K562 (cell line): ENCODE measurements at regions not wholly inside any gene's neighbourhood (a gene's known extent, or its start where the extent isn't known, plus 50 kb on each side); places are given as distances from the start of the nearest gene placed in this dataset.

Source experiments
- ATAC-seq: fragments of 200-7000 bp; cut with Tn5 transposase; 3 replicates; pipeline ENCODE4 v1.9.1; 2020; ENCODE audit warnings: moderate library complexity
- BruUV-seq: library from RNA; stranded (reverse); fragments of 400-500 nt; replicated peaks from 2 replicates; lab custom pipeline; 2021; lab: Mats Ljungman, UMichigan
- CTCF ChIA-PET: fragments of 300-600 bp; formaldehyde crosslinking; extraction: SDS; loops from one replicate; lab custom pipeline; 2021; ENCODE audit warnings: low intra/inter-chr PET ratio; lab: Yijun Ruan, JAX
- POLR2A ChIA-PET: fragments of 300-600, 350-650 bp; sonication (Branson Sonifier 250); formaldehyde crosslinking; extraction: SDS; loops from one replicate; lab custom pipeline; 2021; ENCODE audit warnings: antibody characterized with exemption, inconsistent platforms; lab: Yijun Ruan, JAX
- DNase-seq, 4 experiments: peaks; one replicate each; pipeline versions ENCODE4 v3.0.0 to v3.0.0-alpha.2; 2011 to 2018; ENCODE audit warnings: low spot score in 3 of 4, mixed read lengths in 3 of 4; ENCODE audit errors: extremely low read depth in 1 of 4
- FAIRE-seq: peaks from 2 replicates; lab custom pipeline; 2011; peaks lifted over from hg19 to GRCh38; lab: Jason Lieb, UNC
- H2AFZ ChIP-seq: 2 replicates; pipeline ENCODE4 v1.6.0; 2011; ENCODE audit warnings: low read depth, low read length, control low read depth, inconsistent platforms
- H3K27ac ChIP-seq: fragments of 200-600 bp; 3 replicates; pipeline ENCODE4 v1.8.0; 2011; ENCODE audit warnings: low read depth, mild to moderate bottlenecking, control low read depth, inconsistent platforms, low read length, moderate library complexity, mixed read lengths; ENCODE audit errors: extremely low read depth
- H3K27me3 ChIP-seq, 2 experiments: fragments of 300-600 bp in 1 of 2; 2 replicates in 1 of 2; 3 replicates in 1 of 2; pipeline versions ENCODE4 v1.6.0 to v1.8.0; 2011; ENCODE audit warnings: inconsistent platforms in 2 of 2, low read length in 2 of 2, mild to moderate bottlenecking in 1 of 2, mixed read lengths in 1 of 2, moderate library complexity in 1 of 2; ENCODE audit not compliant: control insufficient read depth in 2 of 2, insufficient read depth in 2 of 2
- H3K36me3 ChIP-seq: fragments of 300-600 bp; 3 replicates; pipeline ENCODE4 v1.8.0; 2011; ENCODE audit warnings: mild to moderate bottlenecking, low read length, inconsistent platforms; ENCODE audit not compliant: control insufficient read depth, insufficient read depth
- H3K4me1 ChIP-seq, 2 experiments: fragments of 200-600 bp in 1 of 2; replicated peaks in 1 of 2; 2 replicates in 1 of 2; 3 replicates in 1 of 2; pipeline versions ENCODE4 v1.5.1 to v1.8.0; 2011; ENCODE audit warnings: inconsistent platforms in 2 of 2, low read length in 2 of 2, mild to moderate bottlenecking in 1 of 2, mixed read lengths in 1 of 2, moderate library complexity in 1 of 2; ENCODE audit not compliant: control insufficient read depth in 2 of 2, insufficient read depth in 2 of 2
- H3K4me2 ChIP-seq: 2 replicates; pipeline ENCODE4 v1.6.1; 2011; ENCODE audit warnings: low read length, control low read depth, inconsistent platforms, mixed read lengths; ENCODE audit not compliant: insufficient read depth
- H3K4me3 ChIP-seq: fragments of 200-600 bp; sonication (generic), shearing (Covaris generic); 2 replicates; pipeline ENCODE4 v1.5.1; 2016; ENCODE audit warnings: control low read depth, inconsistent platforms
- H3K79me2 ChIP-seq: fragments of 200-600 bp; 3 replicates; pipeline ENCODE4 v1.8.0; 2011; ENCODE audit warnings: low read length, inconsistent platforms; ENCODE audit not compliant: control insufficient read depth, insufficient read depth
- H3K9ac ChIP-seq, 2 experiments: 2 replicates each; pipeline versions ENCODE4 v1.6.0 to v1.6.1; 2011; ENCODE audit warnings: low read depth in 2 of 2, low read length in 2 of 2, control low read depth in 1 of 2, inconsistent platforms in 1 of 2, mild to moderate bottlenecking in 1 of 2, mixed read lengths in 1 of 2; ENCODE audit not compliant: insufficient read depth in 1 of 2
- H3K9me1 ChIP-seq: one replicate; pipeline ENCODE4 v1.6.0; 2011; ENCODE audit warnings: inconsistent platforms, mild to moderate bottlenecking, low read length, moderate library complexity; ENCODE audit not compliant: control insufficient read depth, insufficient read depth
- H3K9me3 ChIP-seq: replicated peaks from 2 replicates; pipeline ENCODE4 v1.5.1; 2011; ENCODE audit warnings: low read depth, low read length, inconsistent platforms; ENCODE audit not compliant: control insufficient read depth, insufficient read depth
- H4K20me1 ChIP-seq: replicated peaks from 2 replicates; pipeline ENCODE4 v1.6.1; 2011; ENCODE audit warnings: low read length, inconsistent platforms, mixed read lengths; ENCODE audit not compliant: control insufficient read depth, insufficient read depth
- ARNT ChIP-seq, 2 experiments: fragments of 450-650 bp; IDR thresholded peaks; 2 replicates each; pipeline ENCODE4 v1.6.1; 2016; ENCODE audit warnings: mild to moderate bottlenecking in 1 of 2
- DMBX1 ChIP-seq: fragments of 250-450 bp; sonication (Bioruptor Pico); IDR thresholded peaks from 2 replicates; pipeline ENCODE4 v1.8.0; 2022; ENCODE audit warnings: inconsistent platforms, mild to moderate bottlenecking, moderate library complexity, borderline replicate concordance
- GTF2A2 ChIP-seq: IDR thresholded peaks from 2 replicates; pipeline ENCODE4 v1.6.1; 2016; ENCODE audit warnings: mild to moderate bottlenecking, missing genetic modification characterization, missing compliant biosample characterization
- HEY1 ChIP-seq: fragments of 250-450 bp; sonication (Bioruptor Pico); IDR thresholded peaks from 2 replicates; pipeline ENCODE4 v1.5.0; 2020; ENCODE audit warnings: mild to moderate bottlenecking, moderate library complexity, borderline replicate concordance
- NEUROD1 ChIP-seq: fragments of 150-350 bp; IDR thresholded peaks from 2 replicates; pipeline ENCODE4 v1.6.1; 2014; ENCODE audit warnings: borderline replicate concordance, low read length, low read depth; ENCODE audit not compliant: partially characterized antibody
- TCF7 ChIP-seq: sonication (generic); IDR thresholded peaks from 2 replicates; pipeline ENCODE4 v1.6.1; 2016; ENCODE audit warnings: antibody characterized with exemption, borderline replicate concordance
- ZNF592 ChIP-seq: fragments of 450-650 bp; IDR thresholded peaks from 2 replicates; pipeline ENCODE4 v1.6.1; 2017; ENCODE audit warnings: antibody characterized with exemption, mild to moderate bottlenecking
- ZNF668 ChIP-seq: fragments of 250-450 bp; sonication (Bioruptor Pico); IDR thresholded peaks from 2 replicates; pipeline ENCODE4 v1.8.0; 2022; ENCODE audit warnings: mild to moderate bottlenecking, inconsistent platforms
- ZNF696 ChIP-seq: fragments of 250-450 bp; sonication (Bioruptor Pico); conservative IDR thresholded peaks from 2 replicates; pipeline ENCODE4 v1.4.0; 2020; ENCODE audit warnings: mild to moderate bottlenecking, moderate library complexity
- WGBS: fragments of 100-300 bp; shearing (Covaris generic); methylation state at CpG from one replicate; pipeline ENCODE4 v1.1.6; 2016; ENCODE audit warnings: low coverage, mixed read lengths; ENCODE audit not compliant: insufficient coverage; ENCODE audit errors: missing lambda C conversion rate; 5-methylcytosine and 5-hydroxymethylcytosine counted together
- in situ Hi-C: fragments of 300-500 bp; cut with MboI; formaldehyde crosslinking; loops from 4 replicates; pipeline ENCODE4 v1.15.0; 2018; ENCODE audit warnings: inconsistent platforms, mixed read lengths
- intact Hi-C: fragments of 100-400 bp; cut with micrococcal nuclease; formaldehyde crosslinking; loops from 2 replicates; pipeline ENCODE4 v1.14.2; 2022
- TF ChIP-seq, protein P1 (sequence below): fragments of 150-350 bp; conservative IDR thresholded peaks from 2 replicates; pipeline ENCODE4 v1.6.1; 2014; ENCODE audit warnings: low read length
- TF ChIP-seq, protein P2 (sequence below): fragments of 250-450 bp; sonication (Bioruptor Pico); IDR thresholded peaks from 2 replicates; pipeline ENCODE4 v1.8.0; 2022; ENCODE audit warnings: inconsistent platforms, mild to moderate bottlenecking, moderate library complexity, borderline replicate concordance
- TF ChIP-seq, protein P3 (sequence below): fragments of 450-650 bp; conservative IDR thresholded peaks from 2 replicates; pipeline ENCODE4 v1.6.1; 2016; ENCODE audit warnings: missing genetic modification characterization, low read depth, mild to moderate bottlenecking, control low read depth, missing compliant biosample characterization

- TF ChIP-seq ZNF592 = no peak
- TF ChIP-seq ARNT (IDR thresholded peaks at IDR 0.05) = no peak
- TF ChIP-seq, all 486 proteins: peak for 0
Observed at GRCh38 chr12:67792185-67792584, 143.6 kb downstream of the DYRK2 start (continued).

GRCh38 chr12:67794161-67794560 is 145.6 kb downstream of the DYRK2 start:
- intact Hi-C loops (no loop called here), in situ Hi-C loops (no loop called here)
- Histone ChIP-seq H3K9ac (no peak overlapping the region), H3K27me3 (no peaks in the 10 kb centered on the region), H3K27ac (no peak overlapping the region), H4K20me1 (no peaks in the 10 kb centered on the region), H3K4me2 (no peak overlapping the region), H3K79me2 (no peaks in the 10 kb centered on the region), H3K9me3 (no peaks in the 10 kb centered on the region), H3K4me3 (no peak overlapping the region), H3K9me1 (no peaks in the 10 kb centered on the region), H2AFZ (no peak overlapping the region), H3K4me1 (no peaks in the 10 kb centered on the region), H3K36me3 (no peaks in the 10 kb centered on the region)
- FAIRE-seq = no peak
- CTCF ChIA-PET = no interaction called here
- ATAC-seq = no peak
- no peak for DNase-seq
- POLR2A ChIA-PET = no interaction called here
- WGBS = 0% methylated on average over 2 of the region's 2 CpGs
- no TSS peak for BruUV-seq
- no peak for TF ChIP-seq ZNF668
- TF ChIP-seq ZNF696 = no peak
- TF ChIP-seq TCF7 = no peak
- TF ChIP-seq DMBX1 (CRISPR knock-in tag) = no peak
- TF ChIP-seq, protein P1, sequence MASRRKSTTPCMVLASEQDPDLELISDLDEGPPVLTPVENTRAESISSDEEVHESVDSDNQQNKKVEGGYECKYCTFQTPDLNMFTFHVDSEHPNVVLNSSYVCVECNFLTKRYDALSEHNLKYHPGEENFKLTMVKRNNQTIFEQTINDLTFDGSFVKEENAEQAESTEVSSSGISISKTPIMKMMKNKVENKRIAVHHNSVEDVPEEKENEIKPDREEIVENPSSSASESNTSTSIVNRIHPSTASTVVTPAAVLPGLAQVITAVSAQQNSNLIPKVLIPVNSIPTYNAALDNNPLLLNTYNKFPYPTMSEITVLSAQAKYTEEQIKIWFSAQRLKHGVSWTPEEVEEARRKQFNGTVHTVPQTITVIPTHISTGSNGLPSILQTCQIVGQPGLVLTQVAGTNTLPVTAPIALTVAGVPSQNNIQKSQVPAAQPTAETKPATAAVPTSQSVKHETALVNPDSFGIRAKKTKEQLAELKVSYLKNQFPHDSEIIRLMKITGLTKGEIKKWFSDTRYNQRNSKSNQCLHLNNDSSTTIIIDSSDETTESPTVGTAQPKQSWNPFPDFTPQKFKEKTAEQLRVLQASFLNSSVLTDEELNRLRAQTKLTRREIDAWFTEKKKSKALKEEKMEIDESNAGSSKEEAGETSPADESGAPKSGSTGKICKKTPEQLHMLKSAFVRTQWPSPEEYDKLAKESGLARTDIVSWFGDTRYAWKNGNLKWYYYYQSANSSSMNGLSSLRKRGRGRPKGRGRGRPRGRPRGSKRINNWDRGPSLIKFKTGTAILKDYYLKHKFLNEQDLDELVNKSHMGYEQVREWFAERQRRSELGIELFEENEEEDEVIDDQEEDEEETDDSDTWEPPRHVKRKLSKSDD = no peak
- TF ChIP-seq, protein P2, sequence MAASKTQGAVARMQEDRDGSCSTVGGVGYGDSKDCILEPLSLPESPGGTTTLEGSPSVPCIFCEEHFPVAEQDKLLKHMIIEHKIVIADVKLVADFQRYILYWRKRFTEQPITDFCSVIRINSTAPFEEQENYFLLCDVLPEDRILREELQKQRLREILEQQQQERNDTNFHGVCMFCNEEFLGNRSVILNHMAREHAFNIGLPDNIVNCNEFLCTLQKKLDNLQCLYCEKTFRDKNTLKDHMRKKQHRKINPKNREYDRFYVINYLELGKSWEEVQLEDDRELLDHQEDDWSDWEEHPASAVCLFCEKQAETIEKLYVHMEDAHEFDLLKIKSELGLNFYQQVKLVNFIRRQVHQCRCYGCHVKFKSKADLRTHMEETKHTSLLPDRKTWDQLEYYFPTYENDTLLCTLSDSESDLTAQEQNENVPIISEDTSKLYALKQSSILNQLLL = no peak
- TF ChIP-seq GTF2A2 = no peak
- TF ChIP-seq HEY1 (CRISPR knock-in tag) = no peak
- TF ChIP-seq, protein P3, sequence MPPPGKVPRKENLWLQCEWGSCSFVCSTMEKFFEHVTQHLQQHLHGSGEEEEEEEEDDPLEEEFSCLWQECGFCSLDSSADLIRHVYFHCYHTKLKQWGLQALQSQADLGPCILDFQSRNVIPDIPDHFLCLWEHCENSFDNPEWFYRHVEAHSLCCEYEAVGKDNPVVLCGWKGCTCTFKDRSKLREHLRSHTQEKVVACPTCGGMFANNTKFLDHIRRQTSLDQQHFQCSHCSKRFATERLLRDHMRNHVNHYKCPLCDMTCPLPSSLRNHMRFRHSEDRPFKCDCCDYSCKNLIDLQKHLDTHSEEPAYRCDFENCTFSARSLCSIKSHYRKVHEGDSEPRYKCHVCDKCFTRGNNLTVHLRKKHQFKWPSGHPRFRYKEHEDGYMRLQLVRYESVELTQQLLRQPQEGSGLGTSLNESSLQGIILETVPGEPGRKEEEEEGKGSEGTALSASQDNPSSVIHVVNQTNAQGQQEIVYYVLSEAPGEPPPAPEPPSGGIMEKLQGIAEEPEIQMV (tag) = no peak
- TF ChIP-seq NEUROD1 = no peak
